Neural cell (in vitro differentiated cells): ENCODE measurements at regions not wholly inside any gene's neighbourhood (a gene's known extent, or its start where the extent isn't known, plus 50 kb on each side); places are given as distances from the start of the nearest gene placed in this dataset.

Experiments used
- H2AFZ ChIP-seq: fragments of 200-600, 300-800 bp; sonication (generic), shearing (Covaris generic); 2 replicates; pipeline ENCODE4 v1.6.0; 2014; ENCODE audit warnings: low read depth, mild to moderate bottlenecking, antibody characterized with exemption, low read length, moderate library complexity
- H3F3A ChIP-seq: fragments of 200-600 bp; shearing (Covaris generic); 2 replicates; pipeline ENCODE4 v1.6.1; 2016; ENCODE audit warnings: mild to moderate bottlenecking, moderate library complexity, mixed read lengths, antibody characterized with exemption, low read length; ENCODE audit not compliant: insufficient read depth, poor library complexity, severe bottlenecking
- H3K27ac ChIP-seq: fragments of 200-600, 300-800 bp; sonication (generic), shearing (Covaris generic); 2 replicates; pipeline ENCODE4 v1.5.1; 2014; ENCODE audit warnings: mild to moderate bottlenecking, low read length, moderate library complexity
- H3K27me3 ChIP-seq: fragments of 300-800, 200-600 bp; sonication (generic), shearing (Covaris generic); 2 replicates; pipeline ENCODE4 v1.6.0; 2014; ENCODE audit warnings: mild to moderate bottlenecking, low read depth, low read length, moderate library complexity; ENCODE audit not compliant: insufficient read depth
- H3K36me3 ChIP-seq: fragments of 300-800, 200-600 bp; sonication (generic), shearing (Covaris generic); 2 replicates; pipeline ENCODE4 v1.5.1; 2014; ENCODE audit warnings: mild to moderate bottlenecking, antibody characterized with exemption, low read length, moderate library complexity; ENCODE audit not compliant: insufficient read depth
- H3K4me2 ChIP-seq: fragments of 300-800, 200-600 bp; sonication (generic), shearing (Covaris generic); 2 replicates; pipeline ENCODE4 v1.6.0; 2014; ENCODE audit warnings: mild to moderate bottlenecking, low read length
- H3K4me3 ChIP-seq: fragments of 300-800, 200-600 bp; sonication (generic), shearing (Covaris generic); 2 replicates; pipeline ENCODE4 v1.5.1; 2014; ENCODE audit warnings: mild to moderate bottlenecking, low read length, moderate library complexity
- H3K79me2 ChIP-seq: fragments of 200-600 bp; shearing (Covaris generic); replicated peaks from 2 replicates; pipeline ENCODE4 v1.6.0; 2014; ENCODE audit warnings: mild to moderate bottlenecking, low read length, moderate library complexity; ENCODE audit not compliant: insufficient read depth
- H3K9ac ChIP-seq: fragments of 300-800, 200-600 bp; sonication (generic), shearing (Covaris generic); 2 replicates; pipeline ENCODE4 v1.6.1; 2016; ENCODE audit warnings: mild to moderate bottlenecking, low read length, mixed read lengths
- H3K9me2 ChIP-seq: fragments of 200-600 bp; shearing (Covaris generic); 2 replicates; pipeline ENCODE4 v1.6.1; 2016; ENCODE audit warnings: mild to moderate bottlenecking, low read length, mixed read lengths; ENCODE audit not compliant: insufficient read depth
- H3K9me3 ChIP-seq: fragments of 200-600, 300-800 bp; sonication (generic), shearing (Covaris generic); 2 replicates; pipeline ENCODE4 v1.6.1; 2016; ENCODE audit warnings: mild to moderate bottlenecking, mixed run types, low read length, moderate library complexity, mixed read lengths
- H4K20me1 ChIP-seq: fragments of 200-600 bp; shearing (Covaris generic); 2 replicates; pipeline ENCODE4 v1.6.1; 2016; ENCODE audit warnings: mild to moderate bottlenecking, mixed run types; ENCODE audit not compliant: insufficient read depth
- CTCF ChIP-seq: fragments of 450-650 bp; IDR thresholded peaks from 2 replicates; pipeline ENCODE4 v1.5.1; 2014; ENCODE audit warnings: antibody characterized with exemption, mild to moderate bottlenecking, moderate library complexity; ENCODE audit not compliant: poor library complexity, severe bottlenecking
- EP300 ChIP-seq: fragments of 450-650 bp; conservative IDR thresholded peaks from 2 replicates; pipeline ENCODE4 v1.6.1; 2014; ENCODE audit warnings: antibody characterized with exemption, mild to moderate bottlenecking, moderate library complexity; ENCODE audit not compliant: poor library complexity, severe bottlenecking
- EZH2 ChIP-seq: fragments of 200-600, 300-800 bp; shearing (Covaris generic), sonication (generic); IDR thresholded peaks from 2 replicates; pipeline ENCODE4 v1.6.1; 2014; ENCODE audit warnings: antibody characterized with exemption, low read length, borderline replicate concordance, mild to moderate bottlenecking; ENCODE audit not compliant: insufficient read depth, poor library complexity, severe bottlenecking
- MXI1 ChIP-seq: fragments of 450-650 bp; conservative IDR thresholded peaks from 2 replicates; pipeline ENCODE4 v1.6.1; 2014; ENCODE audit warnings: antibody characterized with exemption, mild to moderate bottlenecking; ENCODE audit not compliant: poor library complexity, severe bottlenecking
- POLR2AphosphoS5 ChIP-seq: IDR thresholded peaks from 2 replicates; pipeline ENCODE4 v1.6.1; 2012
- RAD21 ChIP-seq: fragments of 450-650 bp; conservative IDR thresholded peaks from 2 replicates; pipeline ENCODE4 v1.6.1; 2014; ENCODE audit warnings: antibody characterized with exemption, mild to moderate bottlenecking, moderate library complexity
- REST ChIP-seq: IDR thresholded peaks from 2 replicates; pipeline ENCODE4 v1.6.1; 2012; ENCODE audit warnings: borderline replicate concordance
- SMC3 ChIP-seq: fragments of 450-650 bp; conservative IDR thresholded peaks from 2 replicates; pipeline ENCODE4 v1.6.1; 2014; ENCODE audit warnings: antibody characterized with exemption, mild to moderate bottlenecking, moderate library complexity; ENCODE audit not compliant: poor library complexity
- TAF1 ChIP-seq: IDR thresholded peaks from 2 replicates; pipeline ENCODE4 v1.6.1; 2012; ENCODE audit warnings: low read depth

GRCh38 chr6:10140824-10141223, 274.1 kb downstream of the TFAP2A start:
- no peak overlapping the region for H3K27ac ChIP-seq
- H3K4me3 ChIP-seq: no peak overlapping the region
- TF ChIP-seq MXI1: no peak
- TF ChIP-seq REST: no peak
- TF ChIP-seq CTCF: no peak
- no peak for TF ChIP-seq EZH2
- no peak for TF ChIP-seq TAF1
- no peak for TF ChIP-seq RAD21
- TF ChIP-seq SMC3: no peak
- no peak for TF ChIP-seq POLR2AphosphoS5
- TF ChIP-seq EP300: no peak
- no peaks in the 10 kb centered on the region for H3K36me3 ChIP-seq
- H3K79me2 ChIP-seq: no peaks in the 10 kb centered on the region
- no peaks in the 10 kb centered on the region for H3K9me3 ChIP-seq
- no peak overlapping the region for H3K9ac ChIP-seq
- H4K20me1 ChIP-seq: no peaks in the 10 kb centered on the region
- no peaks in the 10 kb centered on the region for H3K9me2 ChIP-seq
- no peaks in the 10 kb centered on the region for H3K27me3 ChIP-seq
- no peaks in the 10 kb centered on the region for H3F3A ChIP-seq
- no peak overlapping the region for H2AFZ ChIP-seq
- no peak overlapping the region for H3K4me2 ChIP-seq

GRCh38 chr6:10140136-10140535, 274.7 kb downstream of the TFAP2A start:
- H3K27me3 ChIP-seq: no peaks in the 10 kb centered on the region
- no peaks in the 10 kb centered on the region for H3K9me3 ChIP-seq
- H3K9me2 ChIP-seq: no peaks in the 10 kb centered on the region
- H3K79me2 ChIP-seq: no peaks in the 10 kb centered on the region
- H3K4me3 ChIP-seq: no peak overlapping the region
- no peak overlapping the region for H3K9ac ChIP-seq
- no peaks in the 10 kb centered on the region for H4K20me1 ChIP-seq
- H3K36me3 ChIP-seq: no peaks in the 10 kb centered on the region
- TF ChIP-seq REST (no peak), POLR2AphosphoS5 (no peak)
- no peak overlapping the region for H3K27ac ChIP-seq
- no peak overlapping the region for H3K4me2 ChIP-seq
- H3F3A ChIP-seq: no peaks in the 10 kb centered on the region
- H2AFZ ChIP-seq: no peak overlapping the region
